ENCODE measurements at regions not wholly inside any gene's neighbourhood (a gene's known extent, or its start where the extent isn't known, plus 50 kb on each side); places are given as distances from the start of the nearest gene placed in this dataset.
"Not testable (repeated sequence)": the region's sequence is repeated elsewhere in the genome, so short reads cannot be mapped to it uniquely, and the experiment has no call there.

DNA sequence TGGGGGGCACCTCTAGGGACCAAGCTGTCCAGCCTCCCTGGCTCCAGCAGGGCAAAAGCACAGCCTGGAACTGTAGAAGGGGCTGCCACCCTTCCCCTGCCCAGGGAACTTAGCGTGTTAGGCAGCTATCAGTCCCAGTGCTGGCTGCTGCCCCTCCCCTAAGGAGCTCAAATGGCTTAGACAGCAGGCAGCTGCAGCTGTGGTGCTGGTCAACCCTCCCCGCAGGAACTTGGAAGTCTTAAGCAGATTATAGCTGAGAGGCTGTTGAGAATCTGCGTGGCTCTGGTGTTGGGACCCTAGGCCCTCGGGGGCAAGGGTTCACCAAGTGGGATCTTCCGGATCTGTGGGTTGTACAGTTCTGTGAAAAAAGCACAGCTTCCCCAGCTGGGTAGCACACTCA lies 536.5 kb upstream of the CDH10 start:
- Mint-ChIP-seq H3K9me3 (peaks cover 36% of the 10 kb centered on the region), H3K27ac (no peak overlapping the region), H3K4me1 (ENCODE audit: low read depth) (no peaks in the 10 kb centered on the region), H3K27me3 (ENCODE audit: insufficient read depth) (no peaks in the 10 kb centered on the region), H3K4me3 (no peak overlapping the region), H3K36me3 (ENCODE audit: low read depth) (no peaks in the 10 kb centered on the region)
- intact Hi-C loops (cut with micrococcal nuclease): no loop called here
- no peak for DNase-seq (ENCODE audit: low spot score)

DNA sequence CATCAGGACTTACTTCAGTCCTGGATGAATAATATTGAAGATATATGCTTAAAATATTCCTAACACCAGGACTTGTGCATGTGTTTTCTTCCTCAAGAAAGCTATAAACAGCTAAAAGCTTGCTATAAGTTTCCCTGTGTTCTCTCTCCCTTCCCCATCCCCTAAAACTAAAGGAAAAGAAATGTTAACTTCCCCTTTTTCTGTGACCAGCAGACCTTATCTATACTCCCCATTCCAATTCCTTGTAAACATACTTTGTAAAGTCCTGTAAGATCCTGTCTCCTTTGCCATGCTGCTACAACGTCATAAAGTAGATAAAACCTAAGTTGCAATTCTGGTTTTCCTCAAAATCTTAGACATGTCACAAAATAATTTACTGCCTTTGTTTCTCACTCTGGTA lies 517.8 kb upstream of the CDH10 start:
- DNase-seq (ENCODE audit: low spot score); H3K36me3 Mint-ChIP-seq (ENCODE audit: low read depth); H3K9me3 Mint-ChIP-seq; H3K27ac Mint-ChIP-seq; intact Hi-C loops (cut with micrococcal nuclease); H3K4me3 Mint-ChIP-seq; H3K4me1 Mint-ChIP-seq (ENCODE audit: low read depth); H3K27me3 Mint-ChIP-seq (ENCODE audit: insufficient read depth): not testable (repeated sequence)

DNA sequence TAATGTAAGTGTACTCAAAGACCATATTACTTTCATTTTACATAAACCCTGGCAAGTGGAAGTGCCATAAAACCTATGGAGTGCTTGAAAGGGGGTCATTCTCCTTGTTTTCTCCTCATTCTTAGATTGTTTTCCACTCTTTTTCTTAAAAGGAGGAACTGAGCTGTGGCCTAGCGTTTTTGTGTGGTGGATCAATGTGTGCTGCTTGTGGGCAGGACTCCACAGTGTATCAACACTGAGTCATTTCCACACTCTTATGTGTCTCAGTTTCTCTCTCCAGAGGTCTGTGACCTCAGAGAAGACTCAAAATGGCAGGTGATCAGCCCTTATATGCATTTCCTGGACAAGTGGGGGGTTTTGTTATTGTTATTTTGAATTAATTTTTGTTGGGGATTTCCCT lies 516.1 kb upstream of the CDH10 start:
- Mint-ChIP-seq H3K27ac (no peak overlapping the region), H3K4me3 (no peak overlapping the region), H3K4me1 (ENCODE audit: low read depth) (no peaks in the 10 kb centered on the region), H3K9me3 (peaks cover 9% of the 10 kb centered on the region), H3K36me3 (ENCODE audit: low read depth) (no peaks in the 10 kb centered on the region), H3K27me3 (ENCODE audit: insufficient read depth) (no peaks in the 10 kb centered on the region)
- intact Hi-C loops (cut with micrococcal nuclease): no loop called here
- no peak for DNase-seq (ENCODE audit: low spot score)

DNA sequence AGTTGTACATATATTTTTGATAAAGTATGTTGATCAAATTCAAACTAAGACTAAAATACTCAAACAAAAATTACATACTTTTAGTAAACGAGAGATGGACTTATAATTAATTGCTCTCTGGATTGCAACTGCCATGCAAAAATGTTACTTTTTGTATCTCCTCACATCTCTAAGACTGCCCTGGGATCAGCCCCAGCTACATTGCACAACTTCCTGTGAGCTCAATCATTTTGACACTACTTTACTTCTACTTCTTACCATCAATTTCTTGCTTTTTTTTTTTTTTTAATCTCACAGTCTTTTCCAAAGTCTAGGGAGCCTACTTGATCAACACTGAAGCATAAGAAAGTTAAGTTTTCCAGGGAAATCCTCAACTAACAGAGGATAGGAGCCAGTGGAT lies 506.0 kb upstream of the CDH10 start:
- Mint-ChIP-seq H3K4me1 (ENCODE audit: low read depth) (no peaks in the 10 kb centered on the region), H3K27ac (no peak overlapping the region), H3K4me3 (no peak overlapping the region), H3K27me3 (ENCODE audit: insufficient read depth) (no peaks in the 10 kb centered on the region), H3K9me3 (peaks cover 20% of the 10 kb centered on the region), H3K36me3 (ENCODE audit: low read depth) (no peaks in the 10 kb centered on the region)
- intact Hi-C loops (cut with micrococcal nuclease): no loop called here
- DNase-seq (ENCODE audit: low spot score): no peak

DNA sequence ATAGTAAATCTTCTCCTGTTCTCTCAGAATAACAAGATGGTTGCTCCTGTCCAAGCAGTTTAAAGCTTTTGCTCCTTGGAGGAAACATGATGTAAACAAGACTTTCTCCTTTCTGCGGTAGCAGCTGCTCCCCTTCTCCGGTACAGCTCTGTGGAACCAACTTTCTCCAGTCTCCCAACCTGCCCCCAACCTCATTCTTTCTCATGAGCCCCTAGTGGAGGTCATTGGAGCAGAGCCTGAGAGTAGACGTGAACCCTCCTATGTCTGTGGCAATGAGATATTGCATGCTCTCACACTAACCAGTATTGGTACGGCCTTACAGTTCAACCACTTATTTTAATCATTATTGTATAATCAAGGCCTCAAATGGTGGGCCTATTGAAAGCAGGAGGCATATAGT lies 483.8 kb upstream of the CDH10 start:
- Mint-ChIP-seq H3K4me3 (no peak overlapping the region), H3K9me3 (peaks cover 8% of the 10 kb centered on the region), H3K27ac (no peak overlapping the region), H3K27me3 (ENCODE audit: insufficient read depth) (no peaks in the 10 kb centered on the region), H3K4me1 (ENCODE audit: low read depth) (no peaks in the 10 kb centered on the region), H3K36me3 (ENCODE audit: low read depth) (no peaks in the 10 kb centered on the region)
- DNase-seq (ENCODE audit: low spot score): no peak
- intact Hi-C loops (cut with micrococcal nuclease): no loop called here

DNA sequence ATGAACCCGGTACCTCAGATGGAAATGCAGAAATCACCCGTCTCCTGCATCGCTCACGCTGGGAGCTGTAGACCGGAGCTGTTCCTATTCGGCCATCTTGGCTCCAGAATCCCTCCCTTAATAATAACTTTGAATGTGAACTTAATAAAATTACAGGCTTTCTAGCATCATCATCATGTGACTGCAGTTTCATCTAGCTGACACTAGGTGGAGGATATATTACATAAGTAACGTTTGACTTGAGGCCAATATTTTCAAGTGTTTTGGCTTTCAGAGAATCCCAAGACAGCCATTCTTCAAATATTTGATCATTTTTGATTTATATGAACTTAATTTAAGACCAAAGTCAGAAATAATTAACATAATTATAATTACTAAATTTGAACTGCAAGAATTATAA lies 474.9 kb upstream of the CDH10 start:
- no peaks in the 10 kb centered on the region for H3K4me1 Mint-ChIP-seq (ENCODE audit: low read depth)
- no peak overlapping the region for H3K27ac Mint-ChIP-seq
- H3K4me3 Mint-ChIP-seq: no peak overlapping the region
- H3K9me3 Mint-ChIP-seq: no peaks in the 10 kb centered on the region
- H3K27me3 Mint-ChIP-seq (ENCODE audit: insufficient read depth): no peaks in the 10 kb centered on the region
- DNase-seq (ENCODE audit: low spot score): no peak
- intact Hi-C loops (cut with micrococcal nuclease): no loop called here
- no peaks in the 10 kb centered on the region for H3K36me3 Mint-ChIP-seq (ENCODE audit: low read depth)

DNA sequence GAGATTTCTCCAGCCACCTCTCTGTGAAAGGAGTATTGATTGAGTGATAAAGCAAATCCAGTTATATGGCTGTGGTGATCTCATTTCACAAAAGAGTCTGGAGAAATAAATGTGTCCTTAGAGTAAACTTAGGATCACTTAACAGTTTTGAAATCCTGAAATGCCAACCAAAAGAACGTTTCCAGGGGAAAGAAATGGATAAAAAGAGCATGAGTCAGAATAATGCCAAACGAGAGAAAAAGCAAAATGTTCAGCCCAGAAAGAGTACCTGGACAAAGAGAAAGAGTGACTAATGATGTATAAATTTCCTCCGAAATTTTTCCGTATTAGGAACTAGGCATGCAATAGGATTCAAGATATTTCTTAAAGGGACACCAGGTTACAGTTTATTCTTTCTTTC lies 463.1 kb upstream of the CDH10 start:
- Mint-ChIP-seq H3K9me3 (peaks cover 15% of the 10 kb centered on the region), H3K36me3 (ENCODE audit: low read depth) (no peaks in the 10 kb centered on the region), H3K4me1 (ENCODE audit: low read depth) (no peaks in the 10 kb centered on the region), H3K4me3 (no peak overlapping the region), H3K27me3 (ENCODE audit: insufficient read depth) (no peaks in the 10 kb centered on the region), H3K27ac (no peak overlapping the region)
- no peak for DNase-seq (ENCODE audit: low spot score)
- intact Hi-C loops (cut with micrococcal nuclease): no loop called here

DNA sequence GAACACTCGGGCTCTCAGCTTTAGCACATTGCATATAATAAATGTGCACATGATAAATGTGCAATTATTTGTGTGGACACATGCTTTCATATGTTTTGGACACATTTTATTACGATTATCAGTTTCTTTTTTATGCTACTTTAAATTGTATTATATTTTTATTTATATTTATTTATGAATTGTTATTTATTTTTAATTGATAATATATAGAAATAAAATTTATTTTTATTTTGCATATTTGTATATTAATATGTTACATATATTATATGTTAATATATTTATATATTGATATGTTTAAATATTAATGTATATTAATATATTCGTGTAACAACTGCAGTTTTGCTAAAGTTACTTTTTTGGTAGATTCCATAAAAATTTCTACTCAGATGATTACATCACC lies 454.8 kb upstream of the CDH10 start:
- intact Hi-C loops (cut with micrococcal nuclease): no loop called here
- Mint-ChIP-seq H3K4me3 (no peak overlapping the region), H3K27ac (no peak overlapping the region)

DNA sequence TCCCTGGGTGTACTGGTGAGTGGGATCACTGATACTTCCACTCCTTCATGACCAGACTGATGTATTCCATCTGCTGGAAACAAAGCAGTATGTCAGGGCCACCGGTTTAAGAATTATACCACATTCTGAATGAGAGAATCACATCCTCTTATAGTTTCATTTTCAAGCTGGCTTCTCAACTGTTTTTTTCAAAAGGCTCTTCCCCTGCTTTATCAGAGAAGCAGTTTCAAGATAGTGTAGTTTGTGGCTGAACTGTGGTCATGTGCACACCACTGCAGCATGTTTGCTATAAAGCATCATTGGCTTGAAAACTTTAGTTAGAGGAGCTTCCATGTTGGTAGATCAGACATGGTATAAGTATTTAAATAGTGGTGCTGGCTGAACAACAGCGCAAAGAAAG lies 450.5 kb upstream of the CDH10 start:
- Mint-ChIP-seq H3K27ac (no peak overlapping the region), H3K9me3 (peaks cover 15% of the 10 kb centered on the region), H3K4me3 (no peak overlapping the region), H3K27me3 (ENCODE audit: insufficient read depth) (no peaks in the 10 kb centered on the region), H3K36me3 (ENCODE audit: low read depth) (no peaks in the 10 kb centered on the region), H3K4me1 (ENCODE audit: low read depth) (no peaks in the 10 kb centered on the region)
- DNase-seq (ENCODE audit: low spot score): no peak
- intact Hi-C loops (cut with micrococcal nuclease): no loop called here

More for the DNA sequence above, 454.8 kb upstream of the CDH10 start:
- peaks cover 16% of the 10 kb centered on the region for H3K9me3 Mint-ChIP-seq
- no peaks in the 10 kb centered on the region for H3K4me1 Mint-ChIP-seq (ENCODE audit: low read depth)
- no peaks in the 10 kb centered on the region for H3K27me3 Mint-ChIP-seq (ENCODE audit: insufficient read depth)
- DNase-seq (ENCODE audit: low spot score): no peak
- no peaks in the 10 kb centered on the region for H3K36me3 Mint-ChIP-seq (ENCODE audit: low read depth)

DNA sequence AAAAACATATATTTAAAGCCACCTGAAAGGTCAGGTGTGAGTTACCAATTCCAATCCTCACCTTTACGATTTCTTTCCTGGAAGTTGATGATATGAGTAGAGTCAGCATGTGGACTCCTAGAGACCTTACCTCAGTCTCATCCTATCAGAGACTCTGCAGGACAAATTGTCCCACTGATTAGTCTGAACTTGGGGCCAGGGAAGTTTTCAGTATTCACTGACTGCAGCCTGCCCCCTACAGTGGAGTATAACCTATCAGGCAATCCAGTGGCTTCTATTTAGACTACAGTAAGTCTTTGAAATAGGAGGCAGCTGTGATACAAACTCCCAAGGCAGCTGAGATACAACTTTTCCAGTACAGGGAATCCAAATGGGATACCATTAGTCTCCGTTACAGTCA lies 449.4 kb upstream of the CDH10 start:
- H3K36me3 Mint-ChIP-seq (ENCODE audit: low read depth): no peaks in the 10 kb centered on the region
- intact Hi-C loops (cut with micrococcal nuclease): no loop called here
- no peak for DNase-seq (ENCODE audit: low spot score)
- no peak overlapping the region for H3K4me3 Mint-ChIP-seq
- no peak overlapping the region for H3K27ac Mint-ChIP-seq
- peaks cover 15% of the 10 kb centered on the region for H3K9me3 Mint-ChIP-seq
- no peaks in the 10 kb centered on the region for H3K4me1 Mint-ChIP-seq (ENCODE audit: low read depth)
- no peaks in the 10 kb centered on the region for H3K27me3 Mint-ChIP-seq (ENCODE audit: insufficient read depth)

DNA sequence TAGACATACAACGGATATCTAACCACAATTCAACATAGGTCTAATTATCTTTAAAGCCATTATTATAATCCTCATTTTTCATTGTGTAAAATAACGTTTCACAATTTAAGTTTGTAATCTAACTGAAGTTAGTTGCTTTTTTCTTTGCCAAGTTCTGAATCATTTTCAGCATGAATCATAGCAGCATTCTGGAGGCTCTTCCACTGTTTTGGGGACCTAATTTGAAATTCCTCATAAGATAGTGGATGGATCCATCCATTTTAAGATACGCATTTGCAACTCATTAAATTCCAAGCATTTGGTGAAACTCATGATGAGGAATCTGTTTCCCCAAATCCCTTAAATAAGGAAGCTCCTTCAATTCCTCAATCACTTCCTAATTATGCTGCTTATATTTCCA lies 447.1 kb upstream of the CDH10 start:
- intact Hi-C loops (cut with micrococcal nuclease): no loop called here

DNA sequence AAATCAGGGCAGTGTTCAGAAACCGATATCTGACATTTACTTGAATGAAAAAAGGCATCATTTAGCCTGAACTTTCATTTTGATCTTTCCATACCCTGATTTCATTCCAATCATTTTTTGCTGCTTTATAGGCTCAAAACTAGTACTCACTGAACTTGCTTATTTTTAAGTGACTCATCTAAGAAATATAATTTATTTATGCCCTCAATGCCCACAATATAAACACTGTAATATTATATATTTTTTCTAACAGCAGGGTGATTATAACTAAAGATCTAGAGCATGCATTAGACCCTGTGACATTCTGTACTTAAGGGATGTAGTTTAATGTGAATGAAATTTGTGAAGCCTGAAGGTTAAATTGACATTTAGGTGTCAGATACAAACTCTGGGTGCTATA lies 446.1 kb upstream of the CDH10 start:
- intact Hi-C loops (cut with micrococcal nuclease): no loop called here
- H3K27ac Mint-ChIP-seq: no peak overlapping the region
- H3K4me3 Mint-ChIP-seq: no peak overlapping the region
- no peaks in the 10 kb centered on the region for H3K36me3 Mint-ChIP-seq (ENCODE audit: low read depth)
- H3K4me1 Mint-ChIP-seq (ENCODE audit: low read depth): no peaks in the 10 kb centered on the region
- no peak for DNase-seq (ENCODE audit: low spot score)
- H3K27me3 Mint-ChIP-seq (ENCODE audit: insufficient read depth): no peaks in the 10 kb centered on the region
- H3K9me3 Mint-ChIP-seq: peaks cover 7% of the 10 kb centered on the region

More for the DNA sequence above, 447.1 kb upstream of the CDH10 start:
- Mint-ChIP-seq H3K36me3 (ENCODE audit: low read depth) (no peaks in the 10 kb centered on the region), H3K27me3 (ENCODE audit: insufficient read depth) (no peaks in the 10 kb centered on the region), H3K4me1 (ENCODE audit: low read depth) (no peaks in the 10 kb centered on the region), H3K27ac (no peak overlapping the region), H3K9me3 (peaks cover 15% of the 10 kb centered on the region), H3K4me3 (no peak overlapping the region)
- DNase-seq (ENCODE audit: low spot score): no peak

DNA sequence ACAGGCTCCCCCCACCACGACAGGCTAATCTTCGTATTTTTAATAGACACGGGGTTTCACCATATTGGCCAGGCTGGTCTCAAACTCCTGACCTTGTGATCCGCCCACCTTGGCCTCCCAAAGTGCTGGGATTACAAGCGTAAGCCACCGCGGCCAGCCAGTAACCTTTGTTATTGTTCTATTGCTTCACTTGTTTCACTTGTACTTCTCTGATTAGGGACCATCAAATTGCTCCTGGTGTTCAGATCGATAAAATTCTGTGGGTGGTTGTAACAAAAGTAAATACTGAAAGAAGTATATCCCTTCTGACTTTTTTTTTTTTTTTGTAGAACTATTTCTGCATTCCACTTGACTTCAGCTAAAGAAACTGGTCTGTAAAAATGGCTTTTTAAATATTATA lies 445.5 kb upstream of the CDH10 start:
- Mint-ChIP-seq H3K9me3 (peaks cover 11% of the 10 kb centered on the region), H3K4me3 (no peak overlapping the region), H3K27ac (no peak overlapping the region), H3K36me3 (ENCODE audit: low read depth) (no peaks in the 10 kb centered on the region), H3K27me3 (ENCODE audit: insufficient read depth) (no peaks in the 10 kb centered on the region), H3K4me1 (ENCODE audit: low read depth) (no peaks in the 10 kb centered on the region)
- intact Hi-C loops (cut with micrococcal nuclease): no loop called here
- no peak for DNase-seq (ENCODE audit: low spot score)

DNA sequence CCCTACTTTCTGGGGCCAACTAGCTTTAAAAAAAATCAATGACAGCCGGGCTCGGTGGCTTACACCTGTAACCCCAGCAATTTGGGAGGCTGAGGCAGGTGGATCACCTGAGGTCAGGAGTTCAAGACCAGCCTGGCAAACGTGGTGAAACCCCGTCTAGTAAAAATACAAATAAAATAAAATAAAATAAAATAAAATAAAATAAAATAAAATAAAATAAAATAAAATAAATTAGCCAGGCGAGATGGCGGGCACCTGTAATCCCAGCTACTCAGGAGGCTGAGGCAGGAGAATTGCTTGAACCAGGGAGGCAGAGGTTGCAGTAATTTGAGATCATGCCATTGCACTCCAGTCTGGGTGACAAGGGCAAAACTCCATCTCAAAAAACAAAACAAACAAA lies 443.9 kb upstream of the CDH10 start:
- H3K27me3 Mint-ChIP-seq (ENCODE audit: insufficient read depth); H3K27ac Mint-ChIP-seq; H3K4me3 Mint-ChIP-seq; H3K9me3 Mint-ChIP-seq; H3K36me3 Mint-ChIP-seq (ENCODE audit: low read depth); DNase-seq (ENCODE audit: low spot score); intact Hi-C loops (cut with micrococcal nuclease); H3K4me1 Mint-ChIP-seq (ENCODE audit: low read depth): not testable (repeated sequence)

Data from activated T-helper 1 cell treated with anti-CD3 and anti-CD28 coated beads, Interleukin-12 subunit alpha, Interleukin-12 subunit beta, Interleukin-2, Interleukin-4 antibody, amounts not matched to agents 30 ng/mL and 10 ng/mL and 1 ng/mL, durations not matched to agents 14 hours and 24 hours and 36 hours (primary cell).